ENCODE measurements at regions not wholly inside any gene's neighbourhood (a gene's known extent, or its start where the extent isn't known, plus 50 kb on each side); places are given as distances from the start of the nearest gene placed in this dataset.

GRCh38 chr3:41111011-41111410 lies 88.3 kb upstream of the CTNNB1 start:
- Mint-ChIP-seq H3K27me3 (peaks cover 4% of the 10 kb centered on the region), H3K27ac (no peak overlapping the region), H3K4me3 (ENCODE audit: low read depth) (no peak overlapping the region), H3K9me3 (ENCODE audit: low read depth) (no peaks in the 10 kb centered on the region), H3K36me3 (ENCODE audit: insufficient read depth) (no peaks in the 10 kb centered on the region), H3K4me1 (ENCODE audit: low read depth) (peaks cover 4% of the 10 kb centered on the region)
- TF ChIP-seq, protein P1, sequence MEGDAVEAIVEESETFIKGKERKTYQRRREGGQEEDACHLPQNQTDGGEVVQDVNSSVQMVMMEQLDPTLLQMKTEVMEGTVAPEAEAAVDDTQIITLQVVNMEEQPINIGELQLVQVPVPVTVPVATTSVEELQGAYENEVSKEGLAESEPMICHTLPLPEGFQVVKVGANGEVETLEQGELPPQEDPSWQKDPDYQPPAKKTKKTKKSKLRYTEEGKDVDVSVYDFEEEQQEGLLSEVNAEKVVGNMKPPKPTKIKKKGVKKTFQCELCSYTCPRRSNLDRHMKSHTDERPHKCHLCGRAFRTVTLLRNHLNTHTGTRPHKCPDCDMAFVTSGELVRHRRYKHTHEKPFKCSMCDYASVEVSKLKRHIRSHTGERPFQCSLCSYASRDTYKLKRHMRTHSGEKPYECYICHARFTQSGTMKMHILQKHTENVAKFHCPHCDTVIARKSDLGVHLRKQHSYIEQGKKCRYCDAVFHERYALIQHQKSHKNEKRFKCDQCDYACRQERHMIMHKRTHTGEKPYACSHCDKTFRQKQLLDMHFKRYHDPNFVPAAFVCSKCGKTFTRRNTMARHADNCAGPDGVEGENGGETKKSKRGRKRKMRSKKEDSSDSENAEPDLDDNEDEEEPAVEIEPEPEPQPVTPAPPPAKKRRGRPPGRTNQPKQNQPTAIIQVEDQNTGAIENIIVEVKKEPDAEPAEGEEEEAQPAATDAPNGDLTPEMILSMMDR (IDR thresholded peaks at IDR 0.05; ENCODE audit: unreplicated experiment): no peak
- no peak for DNase-seq (ENCODE audit: low spot score, unreplicated experiment)

- peaks cover 4% of the 10 kb centered on the region for H3K27me3 Mint-ChIP-seq
- no peak overlapping the region for H3K27ac Mint-ChIP-seq
- TF ChIP-seq, protein P1 (IDR thresholded peaks at IDR 0.05; ENCODE audit: unreplicated experiment): no peak
- no peaks in the 10 kb centered on the region for H3K36me3 Mint-ChIP-seq (ENCODE audit: insufficient read depth)
- peaks cover 10% of the 10 kb centered on the region for H3K4me1 Mint-ChIP-seq (ENCODE audit: low read depth)
- H3K9me3 Mint-ChIP-seq (ENCODE audit: low read depth): no peaks in the 10 kb centered on the region
- no peak overlapping the region for H3K4me3 Mint-ChIP-seq (ENCODE audit: low read depth)
- DNase-seq (ENCODE audit: low spot score, unreplicated experiment): no peak
Observed at GRCh38 chr3:41112466-41112865, 86.8 kb upstream of the CTNNB1 start.

DNA sequence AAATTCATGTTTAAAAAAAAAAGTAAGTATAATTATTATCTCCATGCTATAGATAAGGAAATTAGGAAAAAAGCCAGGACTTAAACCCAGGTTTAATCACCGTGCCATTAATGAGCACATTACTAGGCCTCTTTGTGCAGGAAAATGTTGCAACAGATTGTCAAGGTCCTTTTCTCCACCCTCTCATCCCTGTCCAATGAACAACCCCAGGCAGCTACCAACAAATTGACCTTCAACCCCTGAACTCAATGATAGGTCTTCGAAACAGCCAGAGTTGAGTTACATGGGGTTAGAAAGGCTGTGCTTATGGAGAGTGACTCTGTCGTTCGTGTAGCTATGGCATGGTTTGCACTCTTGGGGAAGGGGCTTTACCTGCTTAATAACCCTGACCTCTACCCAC lies 84.2 kb upstream of the CTNNB1 start:
- Mint-ChIP-seq H3K27ac (no peak overlapping the region), H3K4me1 (ENCODE audit: low read depth) (peaks cover 12% of the 10 kb centered on the region), H3K4me3 (ENCODE audit: low read depth) (no peak overlapping the region), H3K36me3 (ENCODE audit: insufficient read depth) (no peaks in the 10 kb centered on the region), H3K27me3 (peaks cover 8% of the 10 kb centered on the region), H3K9me3 (ENCODE audit: low read depth) (no peaks in the 10 kb centered on the region)
- TF ChIP-seq, protein P1 (IDR thresholded peaks at IDR 0.05; ENCODE audit: unreplicated experiment): no peak
- no peak for DNase-seq (ENCODE audit: low spot score, unreplicated experiment)

- Mint-ChIP-seq H3K36me3 (ENCODE audit: insufficient read depth) (no peaks in the 10 kb centered on the region), H3K27me3 (peaks cover 7% of the 10 kb centered on the region), H3K27ac (no peak overlapping the region), H3K4me1 (ENCODE audit: low read depth) (peaks cover 12% of the 10 kb centered on the region), H3K4me3 (ENCODE audit: low read depth) (no peak overlapping the region), H3K9me3 (ENCODE audit: low read depth) (no peaks in the 10 kb centered on the region)
- DNase-seq (ENCODE audit: low spot score, unreplicated experiment): no peak
- TF ChIP-seq, protein P1 (IDR thresholded peaks at IDR 0.05; ENCODE audit: unreplicated experiment): no peak
Observed at GRCh38 chr3:41116851-41117250, 82.5 kb upstream of the CTNNB1 start.

DNA sequence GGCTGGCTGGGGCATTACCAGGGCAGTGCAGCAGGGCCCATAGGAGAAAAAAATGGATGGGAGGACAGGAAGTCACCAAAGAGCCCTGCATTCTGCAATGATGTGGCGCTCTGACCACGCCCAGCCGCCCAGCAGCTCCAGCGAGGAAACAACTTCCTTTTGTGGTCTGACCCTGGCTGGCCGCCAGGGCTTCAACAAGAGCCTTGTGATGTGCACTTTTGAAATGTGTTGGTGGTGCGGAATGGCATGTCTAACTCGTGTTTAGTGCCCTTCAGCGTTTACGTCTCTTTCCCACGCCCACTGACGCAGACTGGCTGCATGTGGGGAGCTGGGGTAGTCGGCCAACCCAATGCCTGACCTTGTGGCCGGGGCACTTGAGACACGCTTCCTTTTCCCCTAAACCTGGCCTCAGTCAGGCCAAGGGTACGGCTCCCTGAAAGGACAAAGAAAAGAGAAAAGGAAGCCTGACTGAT lies 81.9 kb upstream of the CTNNB1 start:
- DNase-seq (ENCODE audit: low spot score, unreplicated experiment): no peak
- TF ChIP-seq, protein P1 (IDR thresholded peaks at IDR 0.05; ENCODE audit: unreplicated experiment): no peak
- H3K4me1 Mint-ChIP-seq (ENCODE audit: low read depth): peaks cover 12% of the 10 kb centered on the region
- H3K36me3 Mint-ChIP-seq (ENCODE audit: insufficient read depth): no peaks in the 10 kb centered on the region
- H3K27ac Mint-ChIP-seq: no peak overlapping the region
- H3K9me3 Mint-ChIP-seq (ENCODE audit: low read depth): no peaks in the 10 kb centered on the region
- peaks cover 7% of the 10 kb centered on the region for H3K27me3 Mint-ChIP-seq
- H3K4me3 Mint-ChIP-seq (ENCODE audit: low read depth): no peak overlapping the region

Data from progenitor cell of endocrine pancreas (in vitro differentiated cells).